Effector memory CD8-positive, alpha-beta T cell (primary cell): ENCODE measurements at regions not wholly inside any gene's neighbourhood (a gene's known extent, or its start where the extent isn't known, plus 50 kb on each side); places are given as distances from the start of the nearest gene placed in this dataset.

ENCODE experiments used
- ATAC-seq: fragments of 150-1000 bp; cut with Tn5 transposase; replicated peaks from 2 replicates; pipeline ENCODE4 v1.10.0; 2021; ENCODE audit warnings: mild to moderate bottlenecking, moderate library complexity
- DNase-seq, 3 experiments: peaks; one replicate each; pipeline ENCODE4 v3.0.0; 2021
- H3K27ac Mint-ChIP-seq, 2 donors: one replicate each; pipeline ENCODE4 v1.8.0; 2022; ENCODE audit warnings: mild to moderate bottlenecking in 2 of 2, mixed read lengths in 2 of 2, moderate library complexity in 2 of 2
- H3K27me3 Mint-ChIP-seq, 2 donors: one replicate each; pipeline ENCODE4 v1.8.0; 2022; ENCODE audit warnings: mixed read lengths in 2 of 2
- H3K36me3 Mint-ChIP-seq: one replicate; pipeline ENCODE4 v1.8.0; 2022; ENCODE audit warnings: mild to moderate bottlenecking, moderate library complexity, mixed read lengths; ENCODE audit not compliant: insufficient read depth
- H3K4me1 Mint-ChIP-seq, 2 donors: one replicate each; pipeline ENCODE4 v1.8.0; 2022; ENCODE audit warnings: low read depth in 2 of 2, mixed read lengths in 2 of 2
- H3K4me3 Mint-ChIP-seq, 2 donors: one replicate each; pipeline ENCODE4 v1.8.0; 2022; ENCODE audit warnings: mild to moderate bottlenecking in 2 of 2, mixed read lengths in 2 of 2, moderate library complexity in 2 of 2
- H3K9me3 Mint-ChIP-seq, 2 donors: one replicate each; pipeline ENCODE4 v1.8.0; 2022; ENCODE audit warnings: mixed read lengths in 2 of 2

DNA sequence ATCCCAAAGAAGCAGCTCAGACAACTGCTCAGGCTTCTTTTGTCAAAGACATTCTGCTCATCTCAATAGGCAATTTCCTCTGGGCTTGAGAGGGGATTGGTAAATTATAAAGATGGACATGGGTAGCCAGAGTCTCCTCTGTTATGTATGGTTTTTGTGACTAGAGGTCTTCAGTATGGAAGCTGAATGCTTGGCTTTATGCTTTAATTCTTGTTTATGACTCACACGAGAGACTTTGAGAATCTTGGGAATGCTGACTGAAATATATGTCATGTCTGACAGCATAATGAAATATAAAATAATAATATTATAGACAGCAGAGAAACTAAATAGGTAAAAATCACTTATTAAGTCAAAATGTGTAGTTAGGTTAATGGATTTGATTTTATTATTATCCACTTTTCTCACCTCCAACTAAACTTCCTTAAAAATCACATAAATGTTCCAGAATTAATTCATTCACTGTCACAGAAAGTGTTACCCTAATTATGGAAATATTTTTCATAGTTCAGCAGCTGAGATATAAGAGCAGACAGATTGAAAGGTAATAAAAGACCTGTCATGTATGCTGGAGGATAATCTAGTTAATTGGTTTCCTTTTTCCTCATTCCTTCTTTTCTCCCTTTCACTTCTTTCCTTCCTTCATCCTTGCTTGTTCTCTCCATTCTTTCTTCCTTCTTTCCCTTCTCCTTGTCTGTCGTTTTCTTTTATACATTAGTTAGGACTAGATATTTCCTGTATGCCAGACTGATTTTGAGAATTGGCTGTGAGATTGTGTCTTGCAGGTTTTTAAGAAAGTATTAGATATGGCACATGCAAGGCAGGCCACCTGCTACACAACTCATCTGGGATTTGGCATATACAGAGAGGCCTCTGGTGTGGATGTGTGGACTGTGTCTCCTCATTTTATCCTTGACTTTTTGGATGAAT, 1866.1 kb upstream of the NUDT12 start:
- Mint-ChIP-seq H3K27ac (no peak overlapping the region), H3K9me3 (peaks cover 0 to 7% of the 10 kb centered on the region in 2 donors), H3K27me3 (no peaks in the 10 kb centered on the region), H3K4me3 (no peak overlapping the region), H3K36me3 (no peaks in the 10 kb centered on the region), H3K4me1 (no peaks in the 10 kb centered on the region)
- DNase-seq (no peak), ATAC-seq (no peak)

DNA sequence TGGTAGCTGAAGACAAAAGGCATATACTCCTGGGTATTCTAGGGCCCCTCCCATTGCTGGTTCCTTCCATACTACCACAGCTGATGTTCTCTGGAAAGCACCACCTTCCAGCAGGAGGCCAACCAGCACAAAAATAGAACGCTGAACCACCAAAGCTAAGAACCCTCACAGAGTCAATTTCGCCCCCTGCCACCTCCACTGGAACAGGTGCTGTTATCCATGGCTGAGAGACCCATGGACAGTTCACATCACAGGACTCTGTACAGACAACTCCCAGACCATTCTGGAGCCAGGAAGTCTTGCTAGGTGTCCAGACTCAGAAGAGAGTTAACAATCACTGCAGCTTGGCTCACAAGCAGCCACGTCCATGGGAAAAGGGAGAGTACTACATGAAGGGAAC, 1851.5 kb upstream of the NUDT12 start:
- no peak overlapping the region for H3K4me3 Mint-ChIP-seq
- H3K36me3 Mint-ChIP-seq = no peaks in the 10 kb centered on the region
- ATAC-seq (no peak), DNase-seq (no peak)
- no peak overlapping the region for H3K27ac Mint-ChIP-seq
- no peaks in the 10 kb centered on the region for H3K27me3 Mint-ChIP-seq
- no peaks in the 10 kb centered on the region for H3K4me1 Mint-ChIP-seq
- H3K9me3 Mint-ChIP-seq = peaks cover 7 to 16% of the 10 kb centered on the region in 2 donors

DNA sequence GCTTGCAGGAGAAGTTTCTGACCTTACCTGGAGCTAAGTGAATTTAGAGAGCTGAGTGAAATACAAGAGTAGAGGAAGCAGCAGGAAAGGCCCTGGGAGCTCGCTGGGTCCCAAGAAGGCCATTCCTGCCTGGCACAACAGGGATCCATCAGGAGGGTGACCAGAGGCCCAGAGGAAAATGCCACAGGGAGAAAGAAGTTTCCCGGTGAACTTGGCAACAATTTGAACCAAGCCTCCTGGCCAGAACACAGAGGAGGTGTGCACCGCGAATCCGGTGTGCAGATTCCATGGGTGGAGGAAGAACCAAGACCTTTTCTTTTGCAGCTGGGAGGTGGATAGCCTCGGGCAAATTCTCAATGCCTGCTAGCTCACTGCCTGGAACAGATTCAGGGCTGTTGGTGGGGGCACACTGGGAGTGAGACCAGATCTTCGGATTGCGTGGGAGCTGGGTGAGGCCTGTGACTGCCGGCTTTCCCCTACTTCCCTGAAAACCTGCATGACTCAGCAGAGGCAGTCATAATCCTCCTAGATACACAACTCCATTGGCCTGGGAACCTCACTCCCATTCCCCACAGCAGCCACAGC, 1850.9 kb upstream of the NUDT12 start:
- no peak overlapping the region for H3K4me3 Mint-ChIP-seq
- H3K4me1 Mint-ChIP-seq = no peaks in the 10 kb centered on the region
- no peaks in the 10 kb centered on the region for H3K27me3 Mint-ChIP-seq
- no peaks in the 10 kb centered on the region for H3K36me3 Mint-ChIP-seq
- DNase-seq = no peak
- no peak for ATAC-seq
- peaks cover 5 to 11% of the 10 kb centered on the region in 2 donors for H3K9me3 Mint-ChIP-seq
- no peak overlapping the region for H3K27ac Mint-ChIP-seq

DNA sequence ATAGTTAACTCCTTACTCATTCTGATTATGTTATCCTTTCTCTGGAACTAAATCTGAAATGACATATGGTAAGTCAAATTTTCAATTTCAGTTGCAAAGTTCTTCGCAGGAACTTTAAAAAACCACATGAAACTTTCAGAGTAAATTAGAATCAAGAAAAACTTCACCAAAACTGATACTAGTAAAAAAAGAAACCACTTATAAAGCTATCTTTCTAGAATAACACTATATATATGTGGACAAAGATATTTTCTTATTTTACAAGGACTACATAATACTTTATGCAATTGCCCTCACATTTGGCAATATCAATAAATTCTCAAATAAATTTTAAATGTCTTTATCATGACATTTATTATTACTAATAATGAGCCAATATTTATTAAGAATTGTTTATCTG, 1847.1 kb upstream of the NUDT12 start:
- no peak for ATAC-seq
- no peak overlapping the region for H3K27ac Mint-ChIP-seq

DNA sequence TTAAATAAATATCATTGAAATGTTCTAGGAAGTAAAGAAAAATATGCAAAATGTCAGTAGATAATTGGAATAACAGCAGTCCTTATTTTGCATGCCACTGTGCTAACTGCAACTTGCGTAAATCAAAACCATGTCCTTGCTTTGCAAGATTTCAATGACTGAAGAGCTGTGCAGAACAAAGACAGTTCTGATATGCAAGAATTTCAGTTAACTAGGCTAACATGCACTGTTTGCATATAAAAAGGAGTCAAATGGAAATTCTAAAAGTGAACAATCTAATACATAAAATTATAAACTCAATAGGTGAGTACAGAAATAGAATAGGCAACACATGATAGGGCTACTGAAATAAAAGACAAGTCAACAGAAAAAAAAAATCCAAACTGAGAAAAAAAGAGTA, 1844.6 kb upstream of the NUDT12 start:
- H3K27ac Mint-ChIP-seq = no peak overlapping the region
- no peaks in the 10 kb centered on the region for H3K4me1 Mint-ChIP-seq
- no peaks in the 10 kb centered on the region for H3K27me3 Mint-ChIP-seq
- ATAC-seq (no peak), DNase-seq (no peak)
- no peaks in the 10 kb centered on the region for H3K36me3 Mint-ChIP-seq
- H3K4me3 Mint-ChIP-seq = no peak overlapping the region
- H3K9me3 Mint-ChIP-seq = no peaks in the 10 kb centered on the region

More for the DNA sequence above, 1847.1 kb upstream of the NUDT12 start:
- no peaks in the 10 kb centered on the region for H3K4me1 Mint-ChIP-seq
- no peak overlapping the region for H3K4me3 Mint-ChIP-seq
- H3K9me3 Mint-ChIP-seq = peaks cover 0 to 2% of the 10 kb centered on the region in 2 donors
- H3K36me3 Mint-ChIP-seq = no peaks in the 10 kb centered on the region
- H3K27me3 Mint-ChIP-seq = no peaks in the 10 kb centered on the region
- DNase-seq = no peak

DNA sequence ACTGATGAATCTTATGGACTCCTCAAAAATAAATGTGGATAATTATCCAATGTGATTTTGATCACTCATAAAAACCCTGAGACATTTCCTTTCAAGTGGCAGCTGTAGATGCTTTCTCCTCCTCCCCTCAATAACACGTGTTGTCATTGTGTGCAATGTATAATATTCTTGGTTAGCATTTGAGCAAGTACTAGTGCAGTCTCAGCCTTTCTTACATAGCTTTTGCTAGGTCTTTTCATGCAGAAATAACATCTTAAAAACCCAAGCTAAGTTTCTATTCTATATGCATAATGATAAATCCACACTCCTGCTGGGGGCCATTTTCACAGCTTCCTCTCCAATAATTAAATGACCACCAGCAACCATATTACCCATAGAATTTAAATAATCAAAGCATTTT, 1835.2 kb upstream of the NUDT12 start:
- Mint-ChIP-seq H3K36me3 (no peaks in the 10 kb centered on the region), H3K4me1 (no peaks in the 10 kb centered on the region), H3K4me3 (no peak overlapping the region), H3K27me3 (no peaks in the 10 kb centered on the region), H3K27ac (no peak overlapping the region), H3K9me3 (peaks cover 4 to 7% of the 10 kb centered on the region in 2 donors)
- ATAC-seq (no peak), DNase-seq (no peak)

DNA sequence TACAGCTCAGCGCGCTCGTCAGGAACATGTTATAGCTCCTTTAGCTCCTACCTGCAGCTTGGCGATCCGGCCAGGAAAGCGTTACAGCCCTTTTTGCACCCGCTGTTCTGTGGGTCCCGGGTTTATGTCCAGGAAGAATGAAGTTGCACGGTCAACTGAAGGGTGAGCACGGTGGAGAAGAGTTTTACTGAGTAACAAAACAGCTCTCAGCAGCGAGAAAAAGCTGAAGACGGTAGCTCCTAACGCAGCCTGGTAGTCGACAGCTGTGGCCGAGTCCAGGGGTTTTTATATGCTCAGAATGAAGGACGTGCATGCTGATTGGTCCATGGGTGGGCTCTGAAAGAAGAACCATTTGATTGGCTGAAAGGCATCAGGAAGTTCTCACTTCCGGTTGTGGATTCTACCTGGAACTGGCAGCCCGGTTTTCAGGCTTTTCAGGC, 1830.1 kb upstream of the NUDT12 start:
- Mint-ChIP-seq H3K9me3 (peaks cover 2 to 3% of the 10 kb centered on the region in 2 donors), H3K4me1 (no peaks in the 10 kb centered on the region), H3K36me3 (no peaks in the 10 kb centered on the region), H3K4me3 (no peak overlapping the region), H3K27ac (no peak overlapping the region), H3K27me3 (no peaks in the 10 kb centered on the region)
- ATAC-seq (no peak), DNase-seq (no peak)

DNA sequence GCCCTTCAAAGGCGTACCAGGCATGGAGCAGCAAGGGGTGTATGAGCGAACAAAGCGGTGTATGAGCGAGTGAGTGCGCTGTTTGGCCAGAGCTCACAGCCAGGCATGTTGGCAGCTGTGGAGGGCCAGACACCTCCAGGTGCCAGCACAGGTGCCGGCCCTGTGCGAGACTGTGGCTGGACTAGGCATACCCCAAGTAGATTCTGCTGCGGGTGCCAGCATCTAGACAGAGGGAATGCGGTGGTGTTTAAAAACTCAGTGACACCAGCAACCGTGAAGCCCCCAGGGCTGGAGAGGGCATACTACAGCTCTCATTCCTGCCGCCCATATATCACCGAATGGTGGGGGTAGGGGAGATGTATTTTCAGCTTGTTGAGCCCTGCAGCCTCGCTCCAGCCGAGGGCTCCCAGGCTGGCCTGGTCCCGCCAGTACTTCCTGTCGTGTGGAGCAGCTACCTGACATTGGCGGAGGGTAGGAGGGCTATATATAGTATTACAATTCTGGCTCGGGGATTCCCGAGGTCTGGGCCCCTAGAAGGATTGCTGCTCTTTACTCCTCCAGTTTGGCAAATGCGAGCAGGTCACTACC, 1829.6 kb upstream of the NUDT12 start:
- H3K4me1 Mint-ChIP-seq = no peaks in the 10 kb centered on the region
- no peak for ATAC-seq
- no peak overlapping the region for H3K27ac Mint-ChIP-seq
- H3K9me3 Mint-ChIP-seq = peaks cover 0 to 2% of the 10 kb centered on the region in 2 donors
- no peaks in the 10 kb centered on the region for H3K27me3 Mint-ChIP-seq
- no peak for DNase-seq
- H3K4me3 Mint-ChIP-seq = no peak overlapping the region
- no peaks in the 10 kb centered on the region for H3K36me3 Mint-ChIP-seq

DNA sequence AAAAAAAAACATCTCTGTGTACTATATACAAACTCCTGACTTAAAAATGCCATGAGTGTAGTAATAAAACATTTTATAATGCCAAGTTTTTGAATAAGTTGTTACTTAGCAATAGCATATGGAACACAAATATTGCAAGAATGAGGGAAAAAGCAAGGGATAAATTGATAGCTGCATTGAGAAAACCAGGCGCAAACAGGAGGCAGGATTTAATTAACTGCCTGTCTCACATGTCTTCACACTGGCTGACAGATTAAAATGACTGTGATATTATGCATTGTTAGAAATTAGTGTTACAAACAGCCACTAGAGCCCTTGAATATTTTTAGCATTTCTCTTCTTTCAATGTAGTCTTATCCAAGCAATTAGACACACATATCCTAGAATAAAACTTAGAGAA, 1817.5 kb upstream of the NUDT12 start:
- no peaks in the 10 kb centered on the region for H3K27me3 Mint-ChIP-seq
- H3K4me3 Mint-ChIP-seq = no peak overlapping the region
- no peaks in the 10 kb centered on the region for H3K36me3 Mint-ChIP-seq
- no peak overlapping the region for H3K27ac Mint-ChIP-seq
- no peak for DNase-seq
- H3K4me1 Mint-ChIP-seq = no peaks in the 10 kb centered on the region
- H3K9me3 Mint-ChIP-seq = peaks cover 21 to 22% of the 10 kb centered on the region in 2 donors
- no peak for ATAC-seq

DNA sequence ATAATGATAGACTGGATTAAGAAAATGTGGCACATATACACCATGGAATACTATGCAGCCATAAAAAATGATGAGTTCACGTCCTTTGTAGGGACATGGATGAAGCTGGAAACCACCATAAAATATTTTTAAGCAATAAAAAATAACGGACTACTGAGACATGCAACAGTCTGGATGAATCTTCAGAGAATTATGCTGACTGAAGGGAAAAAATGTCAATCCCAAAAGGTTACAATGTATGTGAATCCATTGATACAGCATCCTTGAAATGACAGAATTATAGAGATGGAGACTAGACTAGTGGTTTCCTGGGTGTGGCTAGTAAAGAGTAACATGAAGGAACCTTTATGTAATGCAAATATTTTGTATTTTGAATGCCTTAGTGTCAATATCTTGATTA, 1808.6 kb upstream of the NUDT12 start:
- H3K4me3 Mint-ChIP-seq = no peak overlapping the region
- H3K27ac Mint-ChIP-seq = no peak overlapping the region
- no peaks in the 10 kb centered on the region for H3K36me3 Mint-ChIP-seq
- ATAC-seq = no peak
- no peaks in the 10 kb centered on the region for H3K27me3 Mint-ChIP-seq
- DNase-seq = no peak
- no peaks in the 10 kb centered on the region for H3K4me1 Mint-ChIP-seq
- peaks cover 0 to 8% of the 10 kb centered on the region in 2 donors for H3K9me3 Mint-ChIP-seq

DNA sequence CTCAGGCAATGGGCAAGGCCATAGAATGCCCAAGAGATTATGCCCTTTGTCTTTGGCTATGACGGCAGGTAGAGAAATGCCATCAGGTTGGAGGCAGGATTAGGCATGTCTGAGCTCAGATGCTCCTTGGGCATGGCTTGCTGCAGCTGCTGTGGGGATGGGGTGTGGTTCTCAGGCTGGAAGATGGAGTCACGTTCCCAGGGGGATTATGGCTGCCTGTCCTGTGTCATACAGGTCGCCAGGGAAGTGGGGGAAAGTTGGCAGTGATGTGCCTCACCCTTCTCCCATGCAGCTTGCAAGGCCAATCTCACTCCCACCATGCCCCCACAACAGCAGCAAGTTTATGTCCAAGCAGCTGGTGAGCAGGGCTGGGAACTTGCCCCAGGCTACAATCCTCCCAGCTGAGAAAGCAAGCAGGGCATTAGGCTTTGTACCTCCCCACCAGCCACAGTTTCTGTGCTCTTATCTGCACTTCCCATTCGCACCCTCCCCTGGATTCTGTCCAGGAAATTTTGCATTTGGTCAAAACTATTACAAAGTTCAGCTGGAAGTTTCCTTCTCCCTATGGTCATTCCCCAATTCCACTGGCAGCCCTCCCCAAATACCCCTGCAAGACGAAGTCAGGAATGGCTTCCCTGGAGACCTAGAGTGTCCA, 1788.0 kb upstream of the NUDT12 start:
- H3K9me3 Mint-ChIP-seq = peaks cover 7 to 9% of the 10 kb centered on the region in 2 donors
- ATAC-seq = no peak
- H3K27ac Mint-ChIP-seq = no peak overlapping the region
- H3K4me3 Mint-ChIP-seq = no peak overlapping the region
- DNase-seq = no peak
- H3K4me1 Mint-ChIP-seq = no peaks in the 10 kb centered on the region
- no peaks in the 10 kb centered on the region for H3K36me3 Mint-ChIP-seq
- no peaks in the 10 kb centered on the region for H3K27me3 Mint-ChIP-seq

DNA sequence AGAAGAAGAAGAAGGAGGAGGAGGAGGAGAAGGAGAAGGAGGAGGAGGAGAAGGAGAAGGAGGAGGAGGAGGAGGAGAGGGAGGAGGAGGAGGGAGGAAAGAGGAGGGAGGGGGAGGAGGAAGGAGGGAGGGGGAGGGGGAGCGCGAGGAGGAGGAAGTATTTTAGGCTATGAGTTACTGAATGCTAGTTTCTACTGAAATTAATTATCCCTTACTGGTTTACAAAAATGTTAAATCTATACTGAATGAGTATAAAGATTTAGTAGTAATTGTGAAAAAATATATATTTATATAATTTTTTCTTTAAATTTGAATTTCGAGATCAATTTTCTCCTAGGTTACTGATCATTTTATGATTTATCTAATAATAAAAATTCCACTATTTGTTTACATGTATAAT, 1769.0 kb upstream of the NUDT12 start:
- no peak for DNase-seq
- Mint-ChIP-seq H3K36me3 (no peaks in the 10 kb centered on the region), H3K27me3 (no peaks in the 10 kb centered on the region), H3K27ac (no peak overlapping the region), H3K4me3 (no peak overlapping the region), H3K9me3 (peaks cover 7 to 10% of the 10 kb centered on the region in 2 donors), H3K4me1 (no peaks in the 10 kb centered on the region)
- no peak for ATAC-seq

DNA sequence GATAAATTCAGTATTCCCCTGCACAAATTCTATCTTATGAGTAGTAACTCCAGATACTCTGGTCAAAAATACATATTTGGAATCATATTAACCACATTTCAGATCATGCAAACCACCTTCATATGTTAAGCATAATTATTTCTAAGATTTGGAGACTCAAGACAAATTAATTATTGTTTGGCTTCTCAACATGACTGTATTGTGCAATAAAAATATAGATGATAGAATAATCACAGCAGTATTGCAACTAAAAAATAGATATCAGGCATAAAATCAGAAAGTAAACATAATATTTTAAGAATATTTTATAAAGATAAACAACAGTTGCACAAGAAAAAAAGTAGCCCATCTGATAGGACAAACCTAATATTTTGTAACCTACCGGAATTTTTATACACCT, 1767.6 kb upstream of the NUDT12 start:
- no peak for DNase-seq
- Mint-ChIP-seq H3K4me3 (no peak overlapping the region), H3K4me1 (no peaks in the 10 kb centered on the region), H3K9me3 (peaks cover 4 to 7% of the 10 kb centered on the region in 2 donors), H3K36me3 (no peaks in the 10 kb centered on the region), H3K27ac (no peak overlapping the region), H3K27me3 (no peaks in the 10 kb centered on the region)
- no peak for ATAC-seq
